SKM-1 treated with dmso at 0.1 percent for 144 hours (cell line): ENCODE measurements at regions not wholly inside any gene's neighbourhood (a gene's known extent, or its start where the extent isn't known, plus 50 kb on each side); places are given as distances from the start of the nearest gene placed in this dataset.

ENCODE experiments used
- DNase-seq: peaks from one replicate; lab custom pipeline; 2025; ENCODE audit not compliant: unreplicated experiment; lab: John Stamatoyannopoulos, UW

GRCh38 chr18:29146068-29146467, 969.1 kb upstream of the CDH2 start:
- DNase-seq: no peak

- no peak for DNase-seq
These were observed 963.7 kb upstream of the CDH2 start for GRCh38 chr18:29140590-29140989.

GRCh38 chr18:29137773-29138495, 961.0 kb upstream of the CDH2 start:
- no peak for DNase-seq

GRCh38 chr18:29123706-29124530, 947.0 kb upstream of the CDH2 start:
- DNase-seq: no peak

GRCh38 chr18:29104671-29105070, 927.7 kb upstream of the CDH2 start:
- no peak for DNase-seq

GRCh38 chr18:29104227-29104626, 927.3 kb upstream of the CDH2 start:
- DNase-seq: no peak

- DNase-seq: peak; percentile 86
These were observed 919.3 kb upstream of the CDH2 start for GRCh38 chr18:29096079-29096770.

GRCh38 chr18:29087616-29088246, 910.8 kb upstream of the CDH2 start:
- DNase-seq: no peak

GRCh38 chr18:29084120-29084519, 907.2 kb upstream of the CDH2 start:
- no peak for DNase-seq

GRCh38 chr18:29083545-29083944, 906.6 kb upstream of the CDH2 start:
- DNase-seq: no peak

- DNase-seq: no peak
These were observed 904.0 kb upstream of the CDH2 start for GRCh38 chr18:29080946-29081345.

- no peak for DNase-seq
These were observed 901.3 kb upstream of the CDH2 start for GRCh38 chr18:29078273-29078672.

- DNase-seq: no peak
These were observed 900.4 kb upstream of the CDH2 start for GRCh38 chr18:29077344-29077743.

GRCh38 chr18:29076645-29077044, 899.7 kb upstream of the CDH2 start:
- DNase-seq: no peak

- DNase-seq: no peak
These were observed 897.2 kb upstream of the CDH2 start for GRCh38 chr18:29074147-29074546.

- no peak for DNase-seq
These were observed 894.9 kb upstream of the CDH2 start for GRCh38 chr18:29071869-29072268.

GRCh38 chr18:29063346-29063745, 886.4 kb upstream of the CDH2 start:
- DNase-seq: no peak

- no peak for DNase-seq
These were observed 886.0 kb upstream of the CDH2 start for GRCh38 chr18:29062921-29063320.

GRCh38 chr18:29060349-29060748, 883.4 kb upstream of the CDH2 start:
- DNase-seq: no peak

GRCh38 chr18:29057703-29058102, 880.8 kb upstream of the CDH2 start:
- DNase-seq: no peak

- DNase-seq: no peak
These were observed 879.9 kb upstream of the CDH2 start for GRCh38 chr18:29056800-29057199.
